Endodermal cell (in vitro differentiated cells): ENCODE measurements at regions not wholly inside any gene's neighbourhood (a gene's known extent, or its start where the extent isn't known, plus 50 kb on each side); places are given as distances from the start of the nearest gene placed in this dataset.

ENCODE experiments used
- DNase-seq: peaks from one replicate; pipeline ENCODE4 v3.0.0-alpha.2; 2017
- H3K27ac ChIP-seq: 2 replicates; pipeline ENCODE4 v1.5.1; 2013; ENCODE audit warnings: mild to moderate bottlenecking, low read depth, low read length, moderate library complexity
- H3K27me3 ChIP-seq: 2 replicates; pipeline ENCODE4 v1.6.1; 2013; ENCODE audit warnings: mild to moderate bottlenecking, low read length, moderate library complexity; ENCODE audit not compliant: insufficient read depth, control insufficient read depth, poor library complexity, severe bottlenecking
- H3K36me3 ChIP-seq: 2 replicates; pipeline ENCODE4 v1.7.0; 2013; ENCODE audit warnings: mild to moderate bottlenecking, low read length, moderate library complexity; ENCODE audit not compliant: control insufficient read depth, insufficient read depth
- H3K4me1 ChIP-seq: one replicate; pipeline ENCODE4 v1.7.0; 2013; ENCODE audit warnings: low read length; ENCODE audit not compliant: control insufficient read depth, insufficient read depth
- H3K4me3 ChIP-seq: 2 replicates; pipeline ENCODE4 v1.5.1; 2013; ENCODE audit warnings: mild to moderate bottlenecking, low read length, moderate library complexity
- H3K9ac ChIP-seq: 2 replicates; pipeline ENCODE4 v1.6.1; 2013; ENCODE audit warnings: mild to moderate bottlenecking, low read length, moderate library complexity; ENCODE audit not compliant: poor library complexity, severe bottlenecking; ENCODE audit errors: extremely low read depth
- H3K9me3 ChIP-seq: 2 replicates; pipeline ENCODE4 v1.6.1; 2013; ENCODE audit warnings: mild to moderate bottlenecking, low read length, moderate library complexity; ENCODE audit not compliant: control insufficient read depth
- H3K27ac Mint-ChIP-seq: 2 replicates; pipeline ENCODE4 v1.8.0; 2020; ENCODE audit warnings: mixed read lengths
- H3K27me3 Mint-ChIP-seq: 2 replicates; pipeline ENCODE4 v1.8.0; 2021; ENCODE audit warnings: mild to moderate bottlenecking, mixed read lengths; ENCODE audit not compliant: insufficient read depth
- H3K36me3 Mint-ChIP-seq: 2 replicates; pipeline ENCODE4 v1.8.0; 2020; ENCODE audit warnings: low read depth, mixed read lengths
- H3K4me1 Mint-ChIP-seq: 2 replicates; pipeline ENCODE4 v1.8.0; 2020; ENCODE audit warnings: mixed read lengths
- H3K4me3 Mint-ChIP-seq: 2 replicates; pipeline ENCODE4 v1.8.0; 2020; ENCODE audit warnings: mild to moderate bottlenecking, moderate library complexity, mixed read lengths
- H3K9me3 Mint-ChIP-seq: 2 replicates; pipeline ENCODE4 v1.8.0; 2020; ENCODE audit warnings: mild to moderate bottlenecking, mixed read lengths
- CTCF ChIP-seq: fragments of 200-600 bp; sonication (generic); conservative IDR thresholded peaks from 2 replicates; pipeline ENCODE4 v1.5.0; 2021; ENCODE audit warnings: antibody characterized with exemption, mild to moderate bottlenecking
- WGBS, 2 experiments: methylation state at CpG; one replicate each; pipeline versions ENCODE4 v1.1.5 to v1.1.7; 2013; ENCODE audit warnings: missing lambda C conversion rate in 2 of 2, mixed read lengths in 1 of 2; ENCODE audit not compliant: insufficient coverage in 1 of 2, insufficient read length in 1 of 2; 5-methylcytosine and 5-hydroxymethylcytosine counted together

DNA sequence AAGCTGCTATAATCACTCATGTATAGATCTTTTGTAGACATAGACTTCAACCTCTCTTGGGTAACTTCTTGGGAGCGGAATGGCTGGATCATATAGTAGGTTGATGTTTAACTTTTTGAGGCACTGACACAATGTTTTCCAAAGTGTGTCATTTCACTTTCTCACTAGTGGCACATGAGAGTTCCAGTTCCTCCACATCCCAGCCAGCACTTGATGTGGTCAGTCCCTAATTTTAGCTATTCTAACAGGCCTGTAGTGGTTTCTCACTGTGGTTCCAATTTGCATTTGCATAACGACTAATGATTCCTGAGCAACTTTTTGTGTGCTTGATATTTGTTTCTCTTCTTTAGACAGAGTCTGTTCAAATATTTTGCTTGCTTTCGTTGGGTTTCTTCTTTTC is 221.3 kb downstream of the DLL1 start:
- H3K4me3 ChIP-seq, result no peak overlapping the region
- Mint-ChIP-seq H3K27me3 (peaks cover 3% of the 10 kb centered on the region), H3K9me3 (peaks cover 26% of the 10 kb centered on the region), H3K27ac (no peak overlapping the region), H3K4me1 (no peaks in the 10 kb centered on the region), H3K4me3 (no peak overlapping the region), H3K36me3 (peaks cover 4% of the 10 kb centered on the region)
- H3K9ac ChIP-seq, result no peak overlapping the region
- no peak overlapping the region for H3K27ac ChIP-seq
- no peaks in the 10 kb centered on the region for H3K27me3 ChIP-seq
- TF ChIP-seq CTCF, result no peak
- DNase-seq, result peak; percentile 7
- 85 to 100% methylated on average over 1 to 3 of the region's 3 CpGs for WGBS, 2 experiments
- no peaks in the 10 kb centered on the region for H3K9me3 ChIP-seq
- no peaks in the 10 kb centered on the region for H3K36me3 ChIP-seq
- no peaks in the 10 kb centered on the region for H3K4me1 ChIP-seq

GRCh38 chr6:170068496-170068895 is 222.4 kb downstream of the DLL1 start:
- DNase-seq, result no peak
- H3K4me1 ChIP-seq, result no peaks in the 10 kb centered on the region
- peaks cover 4% of the 10 kb centered on the region for H3K4me1 Mint-ChIP-seq
- H3K4me3 ChIP-seq, result no peak overlapping the region
- peaks cover 3% of the 10 kb centered on the region for H3K27me3 Mint-ChIP-seq
- no peak overlapping the region for H3K9ac ChIP-seq
- H3K9me3 ChIP-seq, result no peaks in the 10 kb centered on the region
- no peaks in the 10 kb centered on the region for H3K36me3 ChIP-seq
- H3K27ac ChIP-seq, result no peak overlapping the region
- H3K36me3 Mint-ChIP-seq, result peaks cover 4% of the 10 kb centered on the region
- H3K9me3 Mint-ChIP-seq, result peaks cover 26% of the 10 kb centered on the region
- no peaks in the 10 kb centered on the region for H3K27me3 ChIP-seq
- TF ChIP-seq CTCF, result no peak
- H3K4me3 Mint-ChIP-seq, result no peak overlapping the region
- WGBS, 2 experiments, result 90% methylated on average over 6 to 7 of the region's 7 CpGs
- H3K27ac Mint-ChIP-seq, result no peak overlapping the region

GRCh38 chr6:170067923-170068360 is 222.9 kb downstream of the DLL1 start:
- peak; percentile 19 for DNase-seq
- H3K27me3 Mint-ChIP-seq, result peaks cover 3% of the 10 kb centered on the region
- peaks cover 4% of the 10 kb centered on the region for H3K36me3 Mint-ChIP-seq
- Histone ChIP-seq H3K9me3 (no peaks in the 10 kb centered on the region), H3K27ac (no peak overlapping the region), H3K9ac (no peak overlapping the region), H3K4me1 (no peaks in the 10 kb centered on the region), H3K4me3 (no peak overlapping the region), H3K27me3 (no peaks in the 10 kb centered on the region), H3K36me3 (no peaks in the 10 kb centered on the region)
- no peak for TF ChIP-seq CTCF
- peaks cover 26% of the 10 kb centered on the region for H3K9me3 Mint-ChIP-seq
- no peak overlapping the region for H3K27ac Mint-ChIP-seq
- H3K4me1 Mint-ChIP-seq, result peaks cover 4% of the 10 kb centered on the region
- WGBS, 2 experiments, result 90% methylated on average over 10 to 12 of the region's 12 CpGs
- no peak overlapping the region for H3K4me3 Mint-ChIP-seq
